ENCODE measurements at regions not wholly inside any gene's neighbourhood (a gene's known extent, or its start where the extent isn't known, plus 50 kb on each side); places are given as distances from the start of the nearest gene placed in this dataset.

- no peak overlapping the region for H3K27ac ChIP-seq
- H3K4me1 ChIP-seq, result no peaks in the 10 kb centered on the region
- H3K4me3 ChIP-seq, result no peak overlapping the region
- no peaks in the 10 kb centered on the region for H3K36me3 ChIP-seq
- no peaks in the 10 kb centered on the region for H3K9me3 ChIP-seq
- WGBS, 2 donors, result 80 to 86% methylated on average over 6 of the region's 6 CpGs
- TF ChIP-seq CTCF (IDR thresholded peaks at IDR 0.05), result no peak
- no peak for TF ChIP-seq POLR2AphosphoS5 (IDR thresholded peaks at IDR 0.05)
- no peak for TF ChIP-seq EP300 (IDR thresholded peaks at IDR 0.05)
- TF ChIP-seq POLR2A (IDR thresholded peaks at IDR 0.05), result no peak
- intact Hi-C loops (cut with DNase I), result no loop called here
- H3K27me3 ChIP-seq, result no peaks in the 10 kb centered on the region
- DNase-seq, result no peak
Measured at GRCh38 chr4:59689149-59689548, 1511.0 kb upstream of the ADGRL3 start.

GRCh38 chr4:59695355-59696053 lies 1504.6 kb upstream of the ADGRL3 start:
- no peaks in the 10 kb centered on the region for H3K9me3 ChIP-seq
- no peaks in the 10 kb centered on the region for H3K27me3 ChIP-seq
- intact Hi-C loops (cut with DNase I), result no loop called here
- H3K36me3 ChIP-seq, result no peaks in the 10 kb centered on the region
- TF ChIP-seq CTCF (IDR thresholded peaks at IDR 0.05), result no peak
- no peak for TF ChIP-seq EP300 (IDR thresholded peaks at IDR 0.05)
- no peak for TF ChIP-seq POLR2A (IDR thresholded peaks at IDR 0.05)
- TF ChIP-seq POLR2AphosphoS5 (IDR thresholded peaks at IDR 0.05), result no peak
- no peak overlapping the region for H3K4me3 ChIP-seq
- no peak for DNase-seq
- H3K4me1 ChIP-seq, result no peaks in the 10 kb centered on the region
- no peak overlapping the region for H3K27ac ChIP-seq
- WGBS, 2 donors, result 78 to 86% methylated on average over 5 of the region's 5 CpGs

GRCh38 chr4:59698041-59698440 lies 1502.1 kb upstream of the ADGRL3 start:
- no peaks in the 10 kb centered on the region for H3K4me1 ChIP-seq
- H3K36me3 ChIP-seq, result no peaks in the 10 kb centered on the region
- WGBS, 2 donors, result 88 to 90% methylated on average over 2 of the region's 2 CpGs
- DNase-seq, result no peak
- no peak for TF ChIP-seq POLR2A (IDR thresholded peaks at IDR 0.05)
- TF ChIP-seq CTCF (IDR thresholded peaks at IDR 0.05), result no peak
- TF ChIP-seq POLR2AphosphoS5 (IDR thresholded peaks at IDR 0.05), result no peak
- TF ChIP-seq EP300 (IDR thresholded peaks at IDR 0.05), result no peak
- H3K27me3 ChIP-seq, result no peaks in the 10 kb centered on the region
- H3K9me3 ChIP-seq, result no peaks in the 10 kb centered on the region
- intact Hi-C loops (cut with DNase I), result no loop called here
- no peak overlapping the region for H3K27ac ChIP-seq
- H3K4me3 ChIP-seq, result no peak overlapping the region

- intact Hi-C loops (cut with DNase I), result no loop called here
- no peak for TF ChIP-seq POLR2AphosphoS5 (IDR thresholded peaks at IDR 0.05)
- TF ChIP-seq POLR2A (IDR thresholded peaks at IDR 0.05), result no peak
- TF ChIP-seq CTCF (IDR thresholded peaks at IDR 0.05), result no peak
- no peak for TF ChIP-seq EP300 (IDR thresholded peaks at IDR 0.05)
Measured at GRCh38 chr4:59700651-59701050, 1499.5 kb upstream of the ADGRL3 start.

GRCh38 chr4:59704616-59705015 lies 1495.5 kb upstream of the ADGRL3 start:
- Histone ChIP-seq H3K27me3 (no peaks in the 10 kb centered on the region), H3K4me1 (no peaks in the 10 kb centered on the region), H3K9me3 (no peaks in the 10 kb centered on the region), H3K4me3 (no peak overlapping the region), H3K27ac (no peak overlapping the region), H3K36me3 (no peaks in the 10 kb centered on the region)
- TF ChIP-seq CTCF (IDR thresholded peaks at IDR 0.05) (no peak), EP300 (IDR thresholded peaks at IDR 0.05) (no peak), POLR2A (IDR thresholded peaks at IDR 0.05) (no peak), POLR2AphosphoS5 (IDR thresholded peaks at IDR 0.05) (no peak)
- 53 to 80% methylated on average over 5 of the region's 5 CpGs for WGBS, 2 donors
- DNase-seq, result no peak
- intact Hi-C loops (cut with DNase I), result no loop called here

More at GRCh38 chr4:59700651-59701050, 1499.5 kb upstream of the ADGRL3 start:
- no peak overlapping the region for H3K4me3 ChIP-seq
- no peaks in the 10 kb centered on the region for H3K4me1 ChIP-seq
- DNase-seq, result no peak
- H3K36me3 ChIP-seq, result no peaks in the 10 kb centered on the region
- WGBS, 2 donors, result 76 to 86% methylated on average over 2 of the region's 2 CpGs
- no peaks in the 10 kb centered on the region for H3K27me3 ChIP-seq
- H3K27ac ChIP-seq, result no peak overlapping the region
- no peaks in the 10 kb centered on the region for H3K9me3 ChIP-seq

Data from sigmoid colon (tissue), 6 donors.